CD4-positive, alpha-beta T cell treated with Interleukin-21 for 1 hour (primary cell): ENCODE measurements at regions not wholly inside any gene's neighbourhood (a gene's known extent, or its start where the extent isn't known, plus 50 kb on each side); places are given as distances from the start of the nearest gene placed in this dataset.
"Not testable (repeated sequence)": the region's sequence is repeated elsewhere in the genome, so short reads cannot be mapped to it uniquely, and the experiment has no call there.

Experiments
- DNase-seq: peaks from one replicate; pipeline ENCODE4 v3.0.0-alpha.2; 2020

GRCh38 chr3:176412771-176413170, 784.5 kb downstream of the TBL1XR1 start:
- DNase-seq = no peak

GRCh38 chr3:176403531-176403930, 793.8 kb downstream of the TBL1XR1 start:
- no peak for DNase-seq

GRCh38 chr3:176401211-176401610, 796.1 kb downstream of the TBL1XR1 start:
- DNase-seq = no peak

- no peak for DNase-seq
Observed at GRCh38 chr3:176399193-176399592, 798.1 kb downstream of the TBL1XR1 start.

GRCh38 chr3:176395240-176395639, 802.0 kb downstream of the TBL1XR1 start:
- no peak for DNase-seq

GRCh38 chr3:176378789-176379188, 818.5 kb downstream of the TBL1XR1 start:
- no peak for DNase-seq

GRCh38 chr3:176376531-176376930, 820.8 kb downstream of the TBL1XR1 start:
- no peak for DNase-seq

GRCh38 chr3:176375519-176375918, 821.8 kb downstream of the TBL1XR1 start:
- DNase-seq = no peak

GRCh38 chr3:176362191-176362731, 835.0 kb downstream of the TBL1XR1 start:
- no peak for DNase-seq

GRCh38 chr3:176359211-176359610, 838.1 kb downstream of the TBL1XR1 start:
- no peak for DNase-seq

GRCh38 chr3:176357891-176358290, 839.4 kb downstream of the TBL1XR1 start:
- DNase-seq = no peak

- no peak for DNase-seq
Observed at GRCh38 chr3:176354843-176355242, 842.4 kb downstream of the TBL1XR1 start.

- no peak for DNase-seq
Observed at GRCh38 chr3:176352716-176353334, 844.5 kb downstream of the TBL1XR1 start.

GRCh38 chr3:176351408-176351807, 845.9 kb downstream of the TBL1XR1 start:
- no peak for DNase-seq

GRCh38 chr3:176349706-176350105, 847.6 kb downstream of the TBL1XR1 start:
- no peak for DNase-seq

- DNase-seq = no peak
Observed at GRCh38 chr3:176347424-176348146, 849.7 kb downstream of the TBL1XR1 start.

- no peak for DNase-seq
Observed at GRCh38 chr3:176341963-176342362, 855.3 kb downstream of the TBL1XR1 start.

GRCh38 chr3:176328666-176329065, 868.6 kb downstream of the TBL1XR1 start:
- no peak for DNase-seq

- DNase-seq = no peak
Observed at GRCh38 chr3:176328198-176328597, 869.1 kb downstream of the TBL1XR1 start.

GRCh38 chr3:176326894-176327490, 870.3 kb downstream of the TBL1XR1 start:
- DNase-seq = not testable (repeated sequence)

GRCh38 chr3:176321532-176321931, 875.8 kb downstream of the TBL1XR1 start:
- not testable (repeated sequence) for DNase-seq

- no peak for DNase-seq
Observed at GRCh38 chr3:176321099-176321498, 876.2 kb downstream of the TBL1XR1 start.

GRCh38 chr3:176313426-176313825, 883.9 kb downstream of the TBL1XR1 start:
- DNase-seq = no peak

- no peak for DNase-seq
Observed at GRCh38 chr3:176310641-176311040, 886.6 kb downstream of the TBL1XR1 start.
